Activated T-helper 1 cell treated with anti-CD3 and anti-CD28 coated beads, Interleukin-12 subunit alpha, Interleukin-12 subunit beta, Interleukin-2, Interleukin-4 antibody, amounts not matched to agents 30 ng/mL and 10 ng/mL and 1 ng/mL, durations not matched to agents 14 hours and 24 hours and 36 hours (primary cell): ENCODE measurements at regions not wholly inside any gene's neighbourhood (a gene's known extent, or its start where the extent isn't known, plus 50 kb on each side); places are given as distances from the start of the nearest gene placed in this dataset.

Experiments
- DNase-seq: peaks from one replicate; pipeline ENCODE4 v3.0.0; 2021; ENCODE audit warnings: low spot score
- H3K27ac Mint-ChIP-seq: one replicate; pipeline ENCODE4 v1.8.0; 2021; ENCODE audit warnings: mild to moderate bottlenecking, mixed read lengths
- H3K27me3 Mint-ChIP-seq: one replicate; pipeline ENCODE4 v1.8.0; 2022; ENCODE audit warnings: mild to moderate bottlenecking, moderate library complexity, mixed read lengths; ENCODE audit not compliant: insufficient read depth
- H3K36me3 Mint-ChIP-seq: one replicate; pipeline ENCODE4 v1.8.0; 2021; ENCODE audit warnings: low read depth, mixed read lengths
- H3K4me1 Mint-ChIP-seq: one replicate; pipeline ENCODE4 v1.8.0; 2021; ENCODE audit warnings: low read depth, mixed read lengths
- H3K4me3 Mint-ChIP-seq: one replicate; pipeline ENCODE4 v1.8.0; 2021; ENCODE audit warnings: mild to moderate bottlenecking, moderate library complexity, mixed read lengths
- H3K9me3 Mint-ChIP-seq: one replicate; pipeline ENCODE4 v1.8.0; 2021; ENCODE audit warnings: mixed read lengths
- intact Hi-C: fragments of 100-400 bp; cut with micrococcal nuclease; formaldehyde crosslinking; loops from one replicate; pipeline ENCODE4 v1.15.1; 2024

DNA sequence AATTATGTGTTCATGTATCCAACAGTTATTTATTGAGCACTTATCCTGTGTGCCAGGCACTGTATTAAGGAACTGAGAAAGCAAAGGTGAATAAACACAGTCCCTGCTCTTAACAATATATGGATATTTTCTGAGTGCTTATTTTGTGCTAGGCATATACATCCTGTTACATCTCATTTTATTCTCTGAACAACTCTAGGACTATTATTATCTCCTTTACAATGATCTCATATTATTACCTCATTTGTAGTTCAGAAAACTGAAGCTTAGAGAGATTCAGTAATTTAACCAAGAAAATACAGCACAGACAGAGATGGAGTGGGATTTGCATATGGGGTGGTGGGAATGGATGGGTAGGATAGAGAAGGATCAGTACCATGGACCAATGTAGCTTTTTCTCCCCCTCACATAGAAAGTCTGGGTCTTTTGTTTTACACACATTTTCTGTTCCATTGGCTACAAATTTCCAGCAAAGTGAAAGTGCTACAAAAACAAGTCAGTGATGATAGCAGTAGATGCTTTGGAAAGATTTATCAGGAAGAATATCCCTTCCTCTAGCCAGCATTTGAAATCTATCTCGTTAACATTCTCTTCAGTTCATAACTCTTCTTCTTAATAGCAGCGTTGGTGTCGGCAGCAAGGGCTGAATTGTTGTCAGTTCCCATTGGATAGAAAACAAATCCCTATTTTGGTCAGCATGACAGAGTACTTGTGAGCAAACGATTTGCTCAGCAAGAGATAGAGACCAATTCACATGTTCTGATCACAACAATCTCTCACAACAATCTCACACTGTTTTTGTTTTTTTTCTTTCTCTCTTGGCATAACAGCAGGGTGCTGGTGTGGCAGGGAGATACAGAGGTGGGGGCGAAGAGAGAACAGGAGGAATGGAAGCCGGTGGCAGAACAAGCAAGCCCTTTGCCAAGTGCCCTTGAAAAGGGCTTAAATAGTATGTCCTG lies 102.2 kb upstream of the KCTD1 start:
- DNase-seq, result no peak
- Mint-ChIP-seq H3K36me3 (no peaks in the 10 kb centered on the region), H3K4me3 (no peak overlapping the region), H3K27ac (no peak overlapping the region), H3K27me3 (peaks cover 57% of the 10 kb centered on the region), H3K9me3 (no peaks in the 10 kb centered on the region), H3K4me1 (peaks cover 8% of the 10 kb centered on the region)
- intact Hi-C loops, result loop anchor here (5.0 kb wide), 1 partner anchor 728 kb away; no protein-coding TSS in a partner anchor

DNA sequence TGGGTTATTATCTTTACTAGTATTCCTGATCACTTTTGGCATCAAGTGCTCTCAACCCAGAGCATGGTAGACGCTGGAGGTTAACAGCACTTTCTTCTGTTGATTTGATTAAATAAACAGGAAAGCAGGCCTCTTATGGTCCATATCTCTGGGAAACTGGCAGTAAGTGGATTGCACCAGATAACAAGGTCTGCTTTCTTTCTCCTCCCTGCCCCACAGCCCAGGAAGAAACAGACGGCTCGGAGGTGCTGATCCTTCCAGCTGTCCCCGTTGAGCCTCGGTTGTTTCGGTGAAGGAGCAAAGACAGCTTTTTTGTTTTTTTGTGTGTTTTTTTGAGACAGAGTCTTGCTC lies 100.8 kb upstream of the KCTD1 start:
- peaks cover 45% of the 10 kb centered on the region for H3K27me3 Mint-ChIP-seq
- DNase-seq, result no peak
- no peaks in the 10 kb centered on the region for H3K4me1 Mint-ChIP-seq
- no peak overlapping the region for H3K4me3 Mint-ChIP-seq
- no peaks in the 10 kb centered on the region for H3K36me3 Mint-ChIP-seq
- intact Hi-C loops, result loop anchor here (1.0 to 5.0 kb wide), 5 partner anchors 28 to 342 kb away; no protein-coding TSS in a partner anchor
- H3K27ac Mint-ChIP-seq, result no peak overlapping the region
- no peaks in the 10 kb centered on the region for H3K9me3 Mint-ChIP-seq

DNA sequence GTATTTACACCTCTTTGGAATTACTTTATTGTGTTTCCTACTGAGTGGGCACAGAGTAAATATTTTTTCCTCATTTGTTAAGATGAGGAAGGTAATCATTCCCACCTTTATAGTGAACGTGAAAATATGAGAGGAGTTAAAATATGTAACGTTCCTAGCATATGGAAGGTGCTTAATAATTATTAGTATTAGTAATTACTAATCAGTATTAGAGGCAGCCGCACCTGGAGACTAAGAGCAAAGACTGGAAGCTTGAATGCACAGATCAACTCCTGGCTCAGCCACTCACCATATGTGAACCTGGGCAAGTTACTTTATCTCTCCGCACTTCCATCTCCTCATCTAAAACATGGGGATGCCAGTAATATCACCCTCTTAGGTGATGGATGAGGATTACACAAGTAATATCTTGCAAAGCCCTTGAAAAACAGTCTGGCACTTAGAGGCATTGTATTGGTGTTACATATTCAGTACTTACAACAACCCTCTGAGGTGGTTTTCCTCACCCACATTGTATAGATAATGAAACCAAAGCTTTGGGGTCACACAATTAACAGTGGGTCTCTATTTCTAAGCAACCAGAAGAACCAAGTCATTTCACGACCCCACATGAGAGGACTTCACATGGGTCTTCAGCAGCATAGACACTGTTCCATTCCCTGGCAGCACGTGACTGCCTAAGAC lies 100.3 kb upstream of the KCTD1 start:
- H3K9me3 Mint-ChIP-seq, result no peaks in the 10 kb centered on the region
- no peak overlapping the region for H3K27ac Mint-ChIP-seq
- DNase-seq, result no peak
- H3K4me3 Mint-ChIP-seq, result no peak overlapping the region
- H3K4me1 Mint-ChIP-seq, result no peaks in the 10 kb centered on the region
- H3K27me3 Mint-ChIP-seq, result peaks cover 40% of the 10 kb centered on the region
- H3K36me3 Mint-ChIP-seq, result no peaks in the 10 kb centered on the region
- intact Hi-C loops, result loop anchor here (1.0 to 5.0 kb wide), 5 partner anchors 27 to 341 kb away; no protein-coding TSS in a partner anchor

DNA sequence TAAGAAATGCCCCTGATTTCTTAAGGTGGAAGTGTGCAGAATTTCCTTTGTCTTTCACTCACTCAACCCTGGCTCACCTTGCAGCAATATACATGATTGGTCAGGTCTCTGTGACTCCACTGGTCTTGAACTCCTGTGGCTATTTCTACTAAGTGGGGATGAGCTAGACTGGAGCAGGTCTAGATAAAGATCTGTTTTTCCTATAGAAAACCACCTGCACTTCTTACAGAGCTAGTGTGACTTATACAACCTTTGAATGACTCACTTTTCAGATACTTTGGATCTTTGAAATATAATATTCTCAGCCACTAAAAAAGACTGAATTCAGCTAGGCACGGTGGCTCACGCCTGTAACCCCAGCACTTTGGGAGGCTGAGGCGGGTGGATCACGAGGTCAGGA lies 98.5 kb upstream of the KCTD1 start:
- H3K36me3 Mint-ChIP-seq, result no peaks in the 10 kb centered on the region
- H3K4me3 Mint-ChIP-seq, result no peak overlapping the region
- no peak overlapping the region for H3K27ac Mint-ChIP-seq
- H3K4me1 Mint-ChIP-seq, result no peaks in the 10 kb centered on the region
- intact Hi-C loops, result loop anchor here (5.0 kb wide), 1 partner anchor 50 kb away; no protein-coding TSS in a partner anchor
- DNase-seq, result no peak
- peaks cover 25% of the 10 kb centered on the region for H3K27me3 Mint-ChIP-seq
- H3K9me3 Mint-ChIP-seq, result no peaks in the 10 kb centered on the region

DNA sequence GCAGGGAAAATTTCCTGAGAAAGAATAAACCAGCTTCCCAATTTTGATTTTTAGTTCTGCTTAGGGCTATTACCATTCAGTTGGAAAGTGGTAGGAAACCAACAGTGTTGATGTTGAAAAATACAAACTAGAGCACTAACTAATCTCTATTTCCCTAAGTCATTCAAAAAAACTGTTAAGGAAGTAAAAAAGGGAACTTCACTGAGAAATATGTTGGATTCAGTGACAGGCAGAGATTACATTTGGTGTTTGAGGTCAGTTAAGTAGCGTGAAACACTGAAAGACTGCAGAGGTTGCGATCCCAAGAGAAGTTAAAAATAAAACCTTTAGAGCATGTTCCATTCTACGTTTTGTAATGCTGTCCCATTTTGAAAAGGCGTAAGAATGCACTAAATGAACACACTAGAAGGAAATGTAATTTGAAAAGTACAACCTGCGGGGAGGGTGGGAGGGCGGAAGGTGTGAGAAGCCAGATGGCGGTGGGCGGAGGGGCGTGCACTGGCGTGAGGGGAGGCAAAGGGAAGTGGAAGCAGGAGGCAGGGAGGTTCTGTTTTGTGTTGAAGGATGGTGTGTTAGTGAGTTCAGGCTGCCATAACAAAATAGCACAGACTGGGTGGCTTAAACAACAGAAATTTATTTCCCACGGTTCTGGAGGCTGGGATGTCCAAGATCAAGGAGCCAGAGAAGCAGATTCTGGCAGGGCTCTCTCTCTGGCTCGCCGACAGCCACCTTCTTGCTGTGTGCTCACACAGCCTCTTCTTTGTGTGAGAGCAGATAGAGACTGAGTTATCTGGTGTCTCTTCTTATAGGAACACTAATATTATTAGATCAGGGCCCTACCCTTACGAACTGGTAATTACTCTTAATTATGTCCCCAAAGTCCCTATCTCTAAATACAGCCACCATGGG lies 94.3 kb upstream of the KCTD1 start:
- no peaks in the 10 kb centered on the region for H3K9me3 Mint-ChIP-seq
- H3K4me3 Mint-ChIP-seq, result no peak overlapping the region
- peaks cover 2% of the 10 kb centered on the region for H3K27me3 Mint-ChIP-seq
- no peak for DNase-seq
- H3K27ac Mint-ChIP-seq, result no peak overlapping the region
- H3K36me3 Mint-ChIP-seq, result no peaks in the 10 kb centered on the region
- intact Hi-C loops, result no loop called here
- H3K4me1 Mint-ChIP-seq, result no peaks in the 10 kb centered on the region

DNA sequence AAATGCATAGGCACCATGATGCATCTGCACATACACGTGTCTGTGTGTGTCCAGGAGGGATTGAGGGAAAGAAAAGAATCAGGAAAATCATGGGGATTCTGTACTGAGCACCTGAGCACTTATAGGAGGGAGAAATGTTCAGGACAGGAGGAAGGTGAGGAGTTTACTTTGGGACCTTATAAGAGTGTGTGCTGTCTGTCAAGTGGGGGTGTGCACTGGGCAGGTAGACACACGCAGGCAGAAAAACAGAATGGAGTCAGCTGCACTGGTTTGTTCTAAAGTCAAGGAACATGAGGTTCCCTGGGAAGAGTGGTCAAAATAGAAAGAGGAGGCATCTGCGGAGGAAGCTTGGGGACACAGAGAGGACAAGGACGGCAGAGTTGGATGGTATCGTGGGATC lies 92.2 kb upstream of the KCTD1 start:
- intact Hi-C loops, result no loop called here
- Mint-ChIP-seq H3K27ac (no peak overlapping the region), H3K9me3 (no peaks in the 10 kb centered on the region), H3K36me3 (no peaks in the 10 kb centered on the region), H3K4me1 (no peaks in the 10 kb centered on the region), H3K27me3 (peaks cover 2% of the 10 kb centered on the region), H3K4me3 (no peak overlapping the region)
- DNase-seq, result no peak

DNA sequence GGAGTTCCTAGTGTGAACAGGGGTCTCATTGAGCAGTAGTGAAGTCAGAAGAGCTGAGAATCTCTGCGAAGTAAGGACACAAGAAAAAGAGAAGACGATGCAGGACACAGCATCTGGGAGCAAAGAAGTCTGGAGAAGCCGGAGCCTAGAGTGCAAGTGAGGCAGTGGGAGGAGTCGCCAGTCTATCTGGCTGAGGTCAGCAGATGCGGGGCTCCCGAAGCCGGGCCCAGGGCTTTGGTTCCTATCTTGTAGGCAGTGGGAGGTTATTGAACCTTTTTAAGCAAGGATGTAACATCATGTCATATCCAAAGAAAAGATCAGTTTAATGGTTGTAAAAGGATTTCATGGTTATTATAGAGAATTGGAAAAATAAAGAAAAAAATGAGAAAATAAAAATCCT lies 90.8 kb upstream of the KCTD1 start:
- no peaks in the 10 kb centered on the region for H3K36me3 Mint-ChIP-seq
- no peaks in the 10 kb centered on the region for H3K4me1 Mint-ChIP-seq
- no peaks in the 10 kb centered on the region for H3K27me3 Mint-ChIP-seq
- H3K27ac Mint-ChIP-seq, result no peak overlapping the region
- no peak overlapping the region for H3K4me3 Mint-ChIP-seq
- DNase-seq, result no peak
- intact Hi-C loops, result no loop called here
- H3K9me3 Mint-ChIP-seq, result no peaks in the 10 kb centered on the region

DNA sequence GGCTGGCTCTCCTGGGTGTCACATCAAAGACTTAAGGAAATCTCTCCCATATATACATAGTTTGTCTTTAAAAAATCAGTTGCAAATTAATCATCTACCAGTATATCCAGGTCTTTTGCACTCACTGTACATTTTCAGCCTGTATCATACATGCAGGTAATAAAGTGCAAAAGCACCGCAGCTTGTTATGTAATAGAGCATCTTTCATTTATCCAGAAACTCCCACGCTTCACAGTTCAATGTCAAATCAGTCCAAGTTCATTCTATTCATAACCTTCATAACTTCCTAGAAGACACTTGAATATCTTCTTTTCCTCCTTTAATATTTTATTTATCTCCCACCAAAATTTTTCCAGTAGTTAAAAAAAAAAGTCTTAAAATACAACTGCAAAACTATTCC lies 89.6 kb upstream of the KCTD1 start:
- Mint-ChIP-seq H3K9me3 (no peaks in the 10 kb centered on the region), H3K4me3 (no peak overlapping the region), H3K27me3 (peaks cover 2% of the 10 kb centered on the region), H3K4me1 (no peaks in the 10 kb centered on the region), H3K27ac (no peak overlapping the region), H3K36me3 (no peaks in the 10 kb centered on the region)
- intact Hi-C loops, result no loop called here
- no peak for DNase-seq

DNA sequence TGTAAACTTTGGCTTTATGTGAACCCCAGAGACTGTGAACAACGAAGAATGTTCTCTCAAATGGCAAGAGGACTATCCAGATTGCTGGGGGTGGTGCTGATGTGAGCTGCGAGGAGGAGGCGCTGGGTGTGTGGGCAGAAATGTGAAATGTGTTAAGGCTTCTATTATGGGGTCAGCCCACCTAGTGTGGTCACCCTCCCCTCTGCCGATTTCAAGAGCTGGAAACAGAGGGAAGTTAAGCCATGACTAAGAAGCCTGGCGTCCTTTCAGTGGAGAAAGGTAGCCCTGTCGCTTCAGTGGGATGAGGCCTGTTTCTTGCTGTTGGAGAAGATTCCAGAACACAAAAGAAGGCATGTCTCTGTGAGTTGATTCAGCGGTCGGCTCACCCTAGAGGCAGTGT lies 89.0 kb upstream of the KCTD1 start:
- Mint-ChIP-seq H3K4me1 (no peaks in the 10 kb centered on the region), H3K36me3 (no peaks in the 10 kb centered on the region)

DNA sequence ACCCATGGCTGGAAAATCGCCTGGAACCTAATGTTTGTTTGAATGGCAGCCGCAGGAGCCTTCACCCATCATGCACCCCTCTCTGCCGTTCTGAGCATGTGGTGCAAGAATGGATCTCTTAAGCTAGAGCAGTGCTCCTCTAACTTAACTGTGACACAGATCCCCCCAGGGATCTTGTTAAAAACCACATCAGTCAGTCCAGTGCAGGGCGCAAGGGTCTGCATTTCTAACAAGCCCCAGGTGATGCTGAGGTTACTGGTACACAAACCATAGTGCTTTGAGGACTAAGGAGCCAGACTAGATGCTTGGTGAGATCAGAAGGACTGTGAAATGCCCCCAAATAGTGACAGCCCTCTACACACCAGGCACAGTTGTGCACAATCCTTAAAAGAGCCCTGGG lies 87.1 kb upstream of the KCTD1 start:
- H3K36me3 Mint-ChIP-seq, result no peaks in the 10 kb centered on the region
- no peak overlapping the region for H3K4me3 Mint-ChIP-seq
- H3K4me1 Mint-ChIP-seq, result no peaks in the 10 kb centered on the region
- no peaks in the 10 kb centered on the region for H3K9me3 Mint-ChIP-seq
- intact Hi-C loops, result no loop called here
- peaks cover 2% of the 10 kb centered on the region for H3K27me3 Mint-ChIP-seq
- DNase-seq, result no peak
- no peak overlapping the region for H3K27ac Mint-ChIP-seq

More for the DNA sequence above, 89.0 kb upstream of the KCTD1 start:
- Mint-ChIP-seq H3K4me3 (no peak overlapping the region), H3K27ac (no peak overlapping the region), H3K9me3 (no peaks in the 10 kb centered on the region), H3K27me3 (peaks cover 2% of the 10 kb centered on the region)
- intact Hi-C loops, result no loop called here
- DNase-seq, result no peak

DNA sequence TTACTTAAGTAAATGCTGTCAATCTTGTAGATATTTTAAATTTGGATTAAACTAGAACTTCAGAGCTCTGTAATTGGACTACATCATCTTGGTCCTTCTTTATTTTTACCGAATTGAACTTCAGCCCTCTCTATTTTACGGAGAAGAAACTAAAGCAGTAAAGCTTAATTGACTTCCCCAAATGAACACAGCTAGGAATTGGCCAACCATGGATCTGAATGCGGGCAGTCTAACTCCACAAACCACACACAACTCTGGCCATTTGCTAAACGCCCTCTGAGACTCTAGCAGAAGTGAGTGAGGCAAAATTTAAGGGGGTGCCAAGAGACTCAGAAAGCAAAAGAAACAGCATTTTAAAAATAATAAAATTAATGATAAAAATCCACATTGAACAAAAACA lies 86.3 kb upstream of the KCTD1 start:
- no peak for DNase-seq
- H3K4me1 Mint-ChIP-seq, result no peaks in the 10 kb centered on the region
- no peak overlapping the region for H3K27ac Mint-ChIP-seq
- intact Hi-C loops, result no loop called here
- peaks cover 2% of the 10 kb centered on the region for H3K27me3 Mint-ChIP-seq
- no peaks in the 10 kb centered on the region for H3K36me3 Mint-ChIP-seq
- no peak overlapping the region for H3K4me3 Mint-ChIP-seq
- no peaks in the 10 kb centered on the region for H3K9me3 Mint-ChIP-seq

DNA sequence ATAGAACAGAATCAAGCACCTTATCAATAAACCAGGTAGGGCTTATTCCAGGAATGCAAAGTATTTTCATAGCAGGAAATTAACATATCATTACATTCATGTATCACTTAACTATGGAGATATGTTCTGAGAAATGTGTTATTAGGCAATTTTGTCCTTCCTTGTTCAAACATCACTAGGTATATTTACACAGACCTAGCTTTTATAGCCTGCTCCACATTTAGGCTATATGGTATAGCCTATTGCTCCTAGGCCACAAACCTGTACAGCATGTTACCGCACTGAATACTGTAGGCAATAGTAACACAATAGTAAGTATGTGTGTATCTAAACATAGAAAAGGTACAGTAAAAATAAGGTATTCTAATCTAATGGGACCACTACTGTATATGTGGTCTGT lies 82.8 kb upstream of the KCTD1 start:
- no peak overlapping the region for H3K27ac Mint-ChIP-seq
- intact Hi-C loops, result no loop called here
- H3K36me3 Mint-ChIP-seq, result no peaks in the 10 kb centered on the region
- DNase-seq, result no peak
- no peaks in the 10 kb centered on the region for H3K4me1 Mint-ChIP-seq
- H3K9me3 Mint-ChIP-seq, result no peaks in the 10 kb centered on the region
- peaks cover 12% of the 10 kb centered on the region for H3K27me3 Mint-ChIP-seq
- no peak overlapping the region for H3K4me3 Mint-ChIP-seq
